ENCODE measurements at regions not wholly inside any gene's neighbourhood (a gene's known extent, or its start where the extent isn't known, plus 50 kb on each side); places are given as distances from the start of the nearest gene placed in this dataset.

GRCh38 chr11:69905611-69906452 lies 86.6 kb upstream of the FGF3 start:
- H3K27ac Mint-ChIP-seq: no peak overlapping the region
- H3K4me1 Mint-ChIP-seq: no peaks in the 10 kb centered on the region
- no peak for DNase-seq
- no peaks in the 10 kb centered on the region for H3K9me3 Mint-ChIP-seq
- H3K36me3 Mint-ChIP-seq: no peaks in the 10 kb centered on the region
- H3K27me3 Mint-ChIP-seq (ENCODE audit: low read depth in 3 of 3): peaks cover 0 to 5% (median 4%) of the 10 kb centered on the region in 3 donors
- no peak overlapping the region for H3K4me3 Mint-ChIP-seq

- H3K27ac Mint-ChIP-seq: no peak overlapping the region
- no peaks in the 10 kb centered on the region for H3K9me3 Mint-ChIP-seq
- no peak overlapping the region for H3K4me3 Mint-ChIP-seq
- peaks cover 0 to 7% (median 4%) of the 10 kb centered on the region in 3 donors for H3K27me3 Mint-ChIP-seq (ENCODE audit: low read depth in 3 of 3)
- no peaks in the 10 kb centered on the region for H3K4me1 Mint-ChIP-seq
- H3K36me3 Mint-ChIP-seq: no peaks in the 10 kb centered on the region
- DNase-seq: no peak
Measured at GRCh38 chr11:69906453-69906907, 87.3 kb upstream of the FGF3 start.

GRCh38 chr11:69907611-69908010 lies 88.4 kb upstream of the FGF3 start:
- Mint-ChIP-seq H3K27me3 (ENCODE audit: low read depth in 3 of 3) (peaks cover 0 to 7% (median 5%) of the 10 kb centered on the region in 3 donors), H3K27ac (no peak overlapping the region), H3K4me3 (no peak overlapping the region), H3K4me1 (no peaks in the 10 kb centered on the region), H3K36me3 (no peaks in the 10 kb centered on the region), H3K9me3 (no peaks in the 10 kb centered on the region)
- no peak for DNase-seq

- Mint-ChIP-seq H3K9me3 (no peaks in the 10 kb centered on the region), H3K4me3 (no peak overlapping the region), H3K27me3 (ENCODE audit: low read depth in 3 of 3) (peaks cover 0 to 7% (median 5%) of the 10 kb centered on the region in 3 donors)
Measured at GRCh38 chr11:69908511-69909220, 89.5 kb upstream of the FGF3 start.

GRCh38 chr11:69909561-69910518 lies 90.6 kb upstream of the FGF3 start:
- Mint-ChIP-seq H3K4me3 (no peak overlapping the region), H3K27me3 (ENCODE audit: low read depth in 3 of 3) (peaks cover 0 to 7% (median 5%) of the 10 kb centered on the region in 3 donors), H3K27ac (no peak overlapping the region), H3K36me3 (no peaks in the 10 kb centered on the region), H3K4me1 (no peaks in the 10 kb centered on the region), H3K9me3 (no peaks in the 10 kb centered on the region)
- no peak for DNase-seq

More at GRCh38 chr11:69908511-69909220, 89.5 kb upstream of the FGF3 start:
- DNase-seq: no peak
- H3K4me1 Mint-ChIP-seq: no peaks in the 10 kb centered on the region
- H3K27ac Mint-ChIP-seq: no peak overlapping the region
- H3K36me3 Mint-ChIP-seq: no peaks in the 10 kb centered on the region

- no peaks in the 10 kb centered on the region for H3K4me1 Mint-ChIP-seq
- peaks cover 0 to 10% (median 5%) of the 10 kb centered on the region in 3 donors for H3K27me3 Mint-ChIP-seq (ENCODE audit: low read depth in 3 of 3)
- no peak overlapping the region for H3K27ac Mint-ChIP-seq
Measured at GRCh38 chr11:69910519-69911309, 91.5 kb upstream of the FGF3 start.

GRCh38 chr11:69911310-69912160 lies 92.3 kb upstream of the FGF3 start:
- peaks cover 0 to 10% (median 4%) of the 10 kb centered on the region in 3 donors for H3K27me3 Mint-ChIP-seq (ENCODE audit: low read depth in 3 of 3)
- H3K27ac Mint-ChIP-seq: no peak overlapping the region
- no peaks in the 10 kb centered on the region for H3K36me3 Mint-ChIP-seq
- H3K9me3 Mint-ChIP-seq: no peaks in the 10 kb centered on the region
- no peak for DNase-seq
- no peak overlapping the region for H3K4me3 Mint-ChIP-seq
- no peaks in the 10 kb centered on the region for H3K4me1 Mint-ChIP-seq

More at GRCh38 chr11:69910519-69911309, 91.5 kb upstream of the FGF3 start:
- H3K36me3 Mint-ChIP-seq: no peaks in the 10 kb centered on the region
- DNase-seq: no peak
- H3K9me3 Mint-ChIP-seq: no peaks in the 10 kb centered on the region
- no peak overlapping the region for H3K4me3 Mint-ChIP-seq

GRCh38 chr11:69912161-69912910 lies 93.1 kb upstream of the FGF3 start:
- no peak overlapping the region for H3K4me3 Mint-ChIP-seq
- H3K27me3 Mint-ChIP-seq (ENCODE audit: low read depth in 3 of 3): peaks cover 0 to 7% (median 3%) of the 10 kb centered on the region in 3 donors
- no peaks in the 10 kb centered on the region for H3K36me3 Mint-ChIP-seq
- DNase-seq: no peak
- H3K9me3 Mint-ChIP-seq: no peaks in the 10 kb centered on the region
- no peaks in the 10 kb centered on the region for H3K4me1 Mint-ChIP-seq
- H3K27ac Mint-ChIP-seq: no peak overlapping the region

- DNase-seq: no peak
- H3K36me3 Mint-ChIP-seq: no peaks in the 10 kb centered on the region
- H3K9me3 Mint-ChIP-seq: no peaks in the 10 kb centered on the region
- no peaks in the 10 kb centered on the region for H3K4me1 Mint-ChIP-seq
- H3K4me3 Mint-ChIP-seq: no peak overlapping the region
- no peak overlapping the region for H3K27ac Mint-ChIP-seq
- H3K27me3 Mint-ChIP-seq (ENCODE audit: low read depth in 3 of 3): peaks cover 0 to 7% (median 3%) of the 10 kb centered on the region in 3 donors
Measured at GRCh38 chr11:69912911-69913451, 93.8 kb upstream of the FGF3 start.

GRCh38 chr11:69913591-69914285 lies 94.5 kb upstream of the FGF3 start:
- H3K4me3 Mint-ChIP-seq: no peak overlapping the region
- H3K27me3 Mint-ChIP-seq (ENCODE audit: low read depth in 3 of 3): peaks cover 1 to 8% (median 2%) of the 10 kb centered on the region in 3 donors
- H3K27ac Mint-ChIP-seq: no peak overlapping the region
- DNase-seq: no peak
- H3K36me3 Mint-ChIP-seq: no peaks in the 10 kb centered on the region
- no peaks in the 10 kb centered on the region for H3K4me1 Mint-ChIP-seq
- H3K9me3 Mint-ChIP-seq: no peaks in the 10 kb centered on the region
